NB4 (cell line): ENCODE measurements at regions not wholly inside any gene's neighbourhood (a gene's known extent, or its start where the extent isn't known, plus 50 kb on each side); places are given as distances from the start of the nearest gene placed in this dataset.

Experiments
- CTCF ChIP-seq: IDR thresholded peaks from one replicate; pipeline ENCODE4 v1.5.1; 2012; ENCODE audit warnings: low read depth, low read length
- MYC ChIP-seq: IDR thresholded peaks from 2 replicates; pipeline ENCODE4 v1.6.1; 2011; ENCODE audit warnings: low read depth, low read length
- POLR2A ChIP-seq: IDR thresholded peaks from 2 replicates; pipeline ENCODE4 v1.6.1; 2011; ENCODE audit warnings: mild to moderate bottlenecking; ENCODE audit not compliant: insufficient read length; ENCODE audit errors: extremely low read depth

GRCh38 chr9:82665324-82665723 is 397.6 kb downstream of the RASEF start:
- TF ChIP-seq POLR2A, result no peak
- no peak for TF ChIP-seq CTCF
- no peak for TF ChIP-seq MYC
